C4-2B (cell line): ENCODE measurements at regions not wholly inside any gene's neighbourhood (a gene's known extent, or its start where the extent isn't known, plus 50 kb on each side); places are given as distances from the start of the nearest gene placed in this dataset.

Experiments
- CTCF ChIP-seq: fragments of 450-650 bp; conservative IDR thresholded peaks from 2 replicates; pipeline ENCODE4 v1.5.1; 2017; ENCODE audit warnings: mild to moderate bottlenecking
- ZFX ChIP-seq: fragments of 450-650 bp; IDR thresholded peaks from 2 replicates; pipeline ENCODE4 v1.6.1; 2017

- TF ChIP-seq CTCF (no peak), ZFX (no peak)
Measured at GRCh38 chr3:153552887-153553604, 391.0 kb downstream of the RAP2B start.
